ENCODE measurements at regions not wholly inside any gene's neighbourhood (a gene's known extent, or its start where the extent isn't known, plus 50 kb on each side); places are given as distances from the start of the nearest gene placed in this dataset.
"Not testable (repeated sequence)": the region's sequence is repeated elsewhere in the genome, so short reads cannot be mapped to it uniquely, and the experiment has no call there.

GRCh38 chr7:16265863-16266458, 155.4 kb downstream of the CRPPA start:
- no peak overlapping the region for H3K27ac ChIP-seq
- no peak for TF ChIP-seq CTCF (IDR thresholded peaks at IDR 0.05; ENCODE audit: low read depth, low read length)
- H3K27me3 ChIP-seq, result no peaks in the 10 kb centered on the region
- H3K36me3 ChIP-seq, result no peaks in the 10 kb centered on the region
- H3K4me1 ChIP-seq (ENCODE audit: low read depth), result peaks cover 16% of the 10 kb centered on the region
- no peaks in the 10 kb centered on the region for H3K9me3 ChIP-seq (ENCODE audit: low read depth)
- H3K4me3 ChIP-seq, result no peak overlapping the region
- DNase-seq (ENCODE audit: low read depth in 1 of 2, low spot score in 1 of 2), result no peak

DNA sequence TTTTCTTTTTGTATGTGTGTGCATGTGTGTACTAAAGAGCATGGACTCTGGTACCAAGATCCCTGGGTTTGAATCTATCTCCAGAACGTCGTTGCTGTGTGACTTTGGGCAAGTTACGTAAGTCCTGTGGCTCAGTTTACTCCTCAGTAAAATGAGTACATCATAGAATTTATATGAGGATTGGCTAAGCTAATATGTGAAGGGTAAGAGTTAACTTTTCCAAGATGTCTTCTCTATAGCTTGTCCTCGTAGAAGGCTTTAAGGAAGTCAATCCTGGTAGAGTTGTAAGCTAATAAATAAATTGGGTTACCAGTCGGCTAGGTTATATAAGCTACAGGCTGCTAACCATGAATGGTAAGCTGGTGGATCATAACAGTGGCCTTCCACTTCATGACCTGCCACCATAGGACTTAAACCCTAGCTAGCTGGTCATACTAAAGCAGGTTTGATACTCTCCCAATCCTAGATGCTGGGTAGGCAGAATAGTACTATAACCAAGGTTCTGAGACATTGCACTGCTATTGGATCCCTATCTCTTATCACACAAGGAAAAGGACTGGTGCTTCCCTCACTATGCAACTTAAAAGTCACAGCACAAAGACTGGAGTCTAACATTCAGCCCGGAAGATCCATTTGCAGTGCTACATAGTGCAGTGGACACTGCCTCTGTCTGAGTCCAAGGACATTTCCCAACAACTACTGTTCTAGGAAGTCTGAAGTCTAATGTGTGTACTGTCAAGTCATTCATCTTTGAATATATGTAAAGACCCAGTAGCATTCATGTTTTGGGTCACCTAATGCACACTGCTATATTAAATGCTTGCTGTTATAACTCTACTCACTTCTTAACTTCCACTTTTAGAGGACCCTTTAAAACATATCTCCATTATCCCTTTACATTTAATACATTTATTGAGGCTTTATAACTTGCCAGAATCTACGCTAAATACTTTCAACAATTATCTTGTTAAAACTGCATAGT, 156.2 kb downstream of the CRPPA start:
- H3K27me3 ChIP-seq, result no peaks in the 10 kb centered on the region

GRCh38 chr7:16264036-16264819, 157.1 kb downstream of the CRPPA start:
- no peak overlapping the region for H3K27ac ChIP-seq
- peaks cover 31% of the 10 kb centered on the region for H3K4me1 ChIP-seq (ENCODE audit: low read depth)
- H3K4me3 ChIP-seq, result no peak overlapping the region
- no peak for DNase-seq (ENCODE audit: low read depth in 1 of 2, low spot score in 1 of 2)
- TF ChIP-seq CTCF (IDR thresholded peaks at IDR 0.05; ENCODE audit: low read depth, low read length), result no peak
- H3K9me3 ChIP-seq (ENCODE audit: low read depth), result no peaks in the 10 kb centered on the region
- no peaks in the 10 kb centered on the region for H3K27me3 ChIP-seq
- H3K36me3 ChIP-seq, result no peaks in the 10 kb centered on the region

More for the DNA sequence above, 156.2 kb downstream of the CRPPA start:
- DNase-seq (ENCODE audit: low read depth in 1 of 2, low spot score in 1 of 2), result no peak
- Histone ChIP-seq H3K36me3 (no peaks in the 10 kb centered on the region), H3K9me3 (ENCODE audit: low read depth) (no peaks in the 10 kb centered on the region), H3K4me3 (no peak overlapping the region), H3K4me1 (ENCODE audit: low read depth) (peaks cover 24% of the 10 kb centered on the region), H3K27ac (no peak overlapping the region)
- no peak for TF ChIP-seq CTCF (IDR thresholded peaks at IDR 0.05; ENCODE audit: low read depth, low read length)

- H3K36me3 ChIP-seq; H3K4me3 ChIP-seq; H3K27me3 ChIP-seq; H3K27ac ChIP-seq; H3K9me3 ChIP-seq (ENCODE audit: low read depth); DNase-seq (ENCODE audit: low read depth in 1 of 2, low spot score in 1 of 2): not testable (repeated sequence)
- peaks cover 25% of the 10 kb centered on the region for H3K4me1 ChIP-seq (ENCODE audit: low read depth)
These were observed 158.0 kb downstream of the CRPPA start for GRCh38 chr7:16263377-16263776.

DNA sequence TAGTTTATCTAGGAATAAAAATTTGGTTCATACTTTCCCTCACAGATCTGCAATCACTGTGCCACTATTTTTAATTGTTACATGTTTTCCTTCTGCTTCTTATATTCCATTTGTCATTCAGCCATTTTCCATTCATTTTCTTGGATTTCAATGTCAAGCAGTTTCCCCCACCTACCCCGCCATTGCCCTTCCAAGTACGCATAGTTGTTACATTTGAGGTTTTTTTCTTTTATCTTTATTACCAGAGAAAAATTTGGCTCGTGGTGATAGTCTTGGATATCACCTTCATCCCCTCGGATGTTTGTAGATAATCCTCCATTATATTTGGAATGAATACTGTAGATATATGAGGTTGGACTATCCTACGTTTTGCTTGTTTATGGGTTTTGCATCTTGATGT, 159.7 kb downstream of the CRPPA start:
- Histone ChIP-seq H3K36me3 (no peaks in the 10 kb centered on the region), H3K4me3 (no peak overlapping the region)

More for the DNA sequence above, 159.7 kb downstream of the CRPPA start:
- Histone ChIP-seq H3K27me3 (no peaks in the 10 kb centered on the region), H3K4me1 (ENCODE audit: low read depth) (peaks cover 23% of the 10 kb centered on the region), H3K27ac (no peak overlapping the region), H3K9me3 (ENCODE audit: low read depth) (no peaks in the 10 kb centered on the region)
- TF ChIP-seq CTCF (IDR thresholded peaks at IDR 0.05; ENCODE audit: low read depth, low read length), result no peak
- DNase-seq (ENCODE audit: low read depth in 1 of 2, low spot score in 1 of 2), result no peak
